ENCODE measurements at regions not wholly inside any gene's neighbourhood (a gene's known extent, or its start where the extent isn't known, plus 50 kb on each side); places are given as distances from the start of the nearest gene placed in this dataset.
A peak's percentile ranks its signal among the peaks of the same experiment; 100 is the strongest.
"Not testable (repeated sequence)": the region's sequence is repeated elsewhere in the genome, so short reads cannot be mapped to it uniquely, and the experiment has no call there.

DNA sequence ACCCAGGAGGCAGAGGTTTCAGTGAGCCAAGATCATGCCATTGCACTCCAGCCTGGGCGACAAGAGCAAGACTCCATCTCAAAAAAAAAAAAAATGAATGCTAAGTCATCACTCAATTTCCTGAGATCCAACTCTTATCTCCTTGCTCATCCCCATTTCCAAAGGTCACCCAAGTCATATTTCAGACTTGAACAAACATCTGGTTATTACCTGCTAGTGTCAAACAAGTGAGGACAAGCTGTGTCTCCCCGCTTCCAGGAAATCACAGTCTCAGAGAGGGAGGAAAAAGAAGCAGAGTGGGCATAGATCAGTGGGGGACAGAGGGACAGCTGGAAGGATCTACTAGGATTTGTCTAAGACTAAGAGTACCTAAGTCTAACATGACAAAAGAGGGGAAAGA is 147.5 kb upstream of the FUNDC1 start:
- Histone ChIP-seq H3K27ac (no peak overlapping the region), H3K4me3 (replicated peaks in 1 of 3) (no peak overlapping the region), H3K27me3 (no peaks in the 10 kb centered on the region), H3K9me3 (no peaks in the 10 kb centered on the region), H3K36me3 (no peaks in the 10 kb centered on the region), H3K4me1 (no peaks in the 10 kb centered on the region)
- intact Hi-C loops (cut with DNase I): no loop called here
- no peak for DNase-seq
- WGBS, 2 donors: 96 to 97% methylated on average over 2 of the region's 2 CpGs
- TF ChIP-seq, protein P1, sequence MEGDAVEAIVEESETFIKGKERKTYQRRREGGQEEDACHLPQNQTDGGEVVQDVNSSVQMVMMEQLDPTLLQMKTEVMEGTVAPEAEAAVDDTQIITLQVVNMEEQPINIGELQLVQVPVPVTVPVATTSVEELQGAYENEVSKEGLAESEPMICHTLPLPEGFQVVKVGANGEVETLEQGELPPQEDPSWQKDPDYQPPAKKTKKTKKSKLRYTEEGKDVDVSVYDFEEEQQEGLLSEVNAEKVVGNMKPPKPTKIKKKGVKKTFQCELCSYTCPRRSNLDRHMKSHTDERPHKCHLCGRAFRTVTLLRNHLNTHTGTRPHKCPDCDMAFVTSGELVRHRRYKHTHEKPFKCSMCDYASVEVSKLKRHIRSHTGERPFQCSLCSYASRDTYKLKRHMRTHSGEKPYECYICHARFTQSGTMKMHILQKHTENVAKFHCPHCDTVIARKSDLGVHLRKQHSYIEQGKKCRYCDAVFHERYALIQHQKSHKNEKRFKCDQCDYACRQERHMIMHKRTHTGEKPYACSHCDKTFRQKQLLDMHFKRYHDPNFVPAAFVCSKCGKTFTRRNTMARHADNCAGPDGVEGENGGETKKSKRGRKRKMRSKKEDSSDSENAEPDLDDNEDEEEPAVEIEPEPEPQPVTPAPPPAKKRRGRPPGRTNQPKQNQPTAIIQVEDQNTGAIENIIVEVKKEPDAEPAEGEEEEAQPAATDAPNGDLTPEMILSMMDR (IDR thresholded peaks at IDR 0.05): no peak
- no peak for TF ChIP-seq POLR2A (IDR thresholded peaks at IDR 0.05)

DNA sequence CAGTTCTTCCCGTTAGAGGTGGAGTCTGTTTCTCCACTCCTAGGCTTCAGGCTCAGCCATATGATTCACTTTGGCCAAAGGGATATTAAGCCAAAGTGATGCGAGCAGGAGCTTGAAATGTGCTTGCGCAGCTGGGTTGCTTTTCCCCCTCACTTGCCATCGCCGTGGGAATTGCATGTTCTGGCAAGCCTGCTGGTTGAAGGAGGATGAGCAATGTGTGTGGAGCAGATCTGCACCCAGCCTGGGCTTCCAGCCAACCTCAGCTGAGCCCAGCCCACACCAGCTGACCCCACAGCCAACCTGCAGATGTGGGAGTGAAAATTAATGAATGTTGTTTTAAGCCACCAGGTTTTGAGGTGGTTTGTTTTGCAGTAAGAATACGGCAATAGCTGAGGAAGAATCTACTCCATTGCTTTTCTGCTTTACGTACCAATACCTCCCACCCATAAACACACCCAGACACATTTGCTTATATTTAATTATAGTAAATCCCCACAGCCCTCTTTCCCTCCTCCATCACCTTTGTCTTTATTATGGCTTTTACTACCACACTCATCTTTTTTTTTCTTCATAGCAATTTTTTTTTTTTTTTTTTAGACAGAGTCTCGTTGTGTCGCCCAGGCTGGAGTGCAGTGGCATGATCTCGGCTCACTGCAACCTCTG is 132.8 kb upstream of the FUNDC1 start:
- H3K4me1 ChIP-seq: no peaks in the 10 kb centered on the region
- intact Hi-C loops (cut with DNase I): no loop called here
- H3K27ac ChIP-seq: no peak overlapping the region
- H3K27me3 ChIP-seq: no peaks in the 10 kb centered on the region
- no peaks in the 10 kb centered on the region for H3K9me3 ChIP-seq
- H3K4me3 ChIP-seq (replicated peaks in 1 of 3): no peak overlapping the region
- H3K36me3 ChIP-seq: no peaks in the 10 kb centered on the region
- peak; percentile 5 to 13 for DNase-seq
- 58 to 71% methylated on average over 8 of the region's 10 CpGs for WGBS, 2 donors
- TF ChIP-seq, protein P1 (IDR thresholded peaks at IDR 0.05): no peak
- TF ChIP-seq POLR2A (IDR thresholded peaks at IDR 0.05): no peak

- Histone ChIP-seq H3K36me3 (no peaks in the 10 kb centered on the region), H3K27ac (no peak overlapping the region), H3K4me3 (replicated peaks in 1 of 3) (no peak overlapping the region), H3K27me3 (no peaks in the 10 kb centered on the region), H3K9me3 (no peaks in the 10 kb centered on the region), H3K4me1 (no peaks in the 10 kb centered on the region)
- 59 to 85% methylated on average over 2 of the region's 2 CpGs for WGBS, 2 donors
- intact Hi-C loops (cut with DNase I): no loop called here
- no peak for DNase-seq
- TF ChIP-seq, protein P1 (IDR thresholded peaks at IDR 0.05): no peak
These were observed 132.2 kb upstream of the FUNDC1 start for GRCh38 chrX:44674906-44675305.

DNA sequence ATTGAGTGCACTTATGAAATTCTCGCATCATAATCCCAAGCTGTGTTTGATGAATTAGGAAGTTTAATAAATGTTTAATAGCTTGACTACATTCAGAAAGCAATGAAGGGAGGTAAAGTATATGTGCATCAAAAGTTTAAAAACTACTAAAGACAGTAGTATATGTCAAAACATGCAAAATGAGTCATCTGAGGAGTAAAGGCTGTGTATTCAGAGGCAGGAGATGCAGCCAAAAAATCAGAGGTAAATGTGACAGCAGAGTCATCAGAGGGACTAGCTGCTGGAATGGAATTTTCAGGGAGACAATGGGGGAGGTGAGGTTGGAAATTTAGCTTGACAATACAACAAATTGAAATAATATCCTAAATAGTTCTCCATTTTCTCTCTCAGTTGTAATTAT is 127.0 kb upstream of the FUNDC1 start:
- H3K4me3 ChIP-seq (replicated peaks in 1 of 3): no peak overlapping the region
- no peaks in the 10 kb centered on the region for H3K27me3 ChIP-seq
- H3K9me3 ChIP-seq: no peaks in the 10 kb centered on the region
- DNase-seq: no peak
- no peaks in the 10 kb centered on the region for H3K4me1 ChIP-seq
- TF ChIP-seq, protein P1 (IDR thresholded peaks at IDR 0.05): no peak
- TF ChIP-seq POLR2A (IDR thresholded peaks at IDR 0.05): no peak
- intact Hi-C loops (cut with DNase I): no loop called here
- no peaks in the 10 kb centered on the region for H3K36me3 ChIP-seq
- H3K27ac ChIP-seq: no peak overlapping the region
- WGBS, 2 donors: 87 to 96% methylated on average over 1 of the region's 1 CpG

DNA sequence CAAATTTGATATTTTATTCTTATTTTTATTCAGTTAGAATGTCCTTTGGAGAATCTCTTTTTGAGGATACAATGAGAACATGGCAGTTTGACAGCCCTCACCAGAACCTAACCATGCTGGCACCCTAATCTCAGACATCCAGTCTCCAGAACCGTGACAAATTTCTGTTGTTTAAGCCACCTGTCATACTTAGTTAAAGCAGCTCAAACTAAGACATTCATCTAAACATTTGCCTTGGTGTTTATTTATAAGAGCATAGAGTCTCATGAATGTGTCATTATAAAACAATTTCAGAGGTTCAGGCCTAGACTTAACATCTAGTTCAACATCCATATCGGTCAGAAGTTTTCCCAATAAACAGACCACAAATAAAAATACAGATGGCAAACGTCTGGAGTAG is 125.1 kb upstream of the FUNDC1 start:
- intact Hi-C loops (cut with DNase I): no loop called here
- no peaks in the 10 kb centered on the region for H3K9me3 ChIP-seq
- TF ChIP-seq, protein P1 (IDR thresholded peaks at IDR 0.05): no peak
- TF ChIP-seq POLR2A (IDR thresholded peaks at IDR 0.05): no peak
- no peak for DNase-seq
- no peaks in the 10 kb centered on the region for H3K36me3 ChIP-seq
- H3K4me1 ChIP-seq: no peaks in the 10 kb centered on the region
- 78 to 81% methylated on average over 3 of the region's 3 CpGs for WGBS, 2 donors
- no peak overlapping the region for H3K4me3 ChIP-seq (replicated peaks in 1 of 3)
- H3K27me3 ChIP-seq: no peaks in the 10 kb centered on the region
- H3K27ac ChIP-seq: no peak overlapping the region

DNA sequence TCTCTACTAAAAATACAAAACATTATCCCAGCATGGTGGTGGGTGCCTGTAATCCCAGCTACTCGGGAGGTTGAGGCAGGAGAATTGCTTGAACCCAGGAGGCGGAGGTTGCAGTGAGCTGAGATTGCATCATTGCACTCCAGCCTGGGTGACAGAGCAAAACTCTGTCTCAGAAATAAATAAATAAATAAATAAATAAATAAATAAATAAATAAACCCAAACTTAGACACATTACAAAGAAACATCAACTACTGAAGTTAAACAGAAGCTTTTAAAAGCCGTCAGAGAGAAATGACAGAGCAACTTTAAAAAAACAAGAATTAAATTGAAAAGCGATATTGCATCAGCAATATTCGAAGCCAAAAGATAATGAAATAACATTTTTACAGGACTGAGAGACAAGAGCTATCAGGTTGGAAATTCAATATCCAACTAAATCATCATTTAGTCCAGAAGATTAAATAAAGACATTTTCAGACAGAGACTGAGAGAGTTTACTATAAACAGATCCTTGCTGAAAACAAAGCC is 115.1 kb upstream of the FUNDC1 start:
- H3K27me3 ChIP-seq; H3K4me3 ChIP-seq (replicated peaks in 1 of 3); H3K4me1 ChIP-seq; DNase-seq; H3K36me3 ChIP-seq; H3K27ac ChIP-seq; H3K9me3 ChIP-seq; intact Hi-C loops (cut with DNase I): not testable (repeated sequence)
- 91% methylated on average over 5 of the region's 5 CpGs for WGBS, 2 donors

Data from thyroid gland (tissue), 4 donors.